Endothelial cell of umbilical vein (primary cell): ENCODE measurements at regions not wholly inside any gene's neighbourhood (a gene's known extent, or its start where the extent isn't known, plus 50 kb on each side); places are given as distances from the start of the nearest gene placed in this dataset.

Experiments used
- EZH2 ChIP-seq: IDR thresholded peaks from 2 replicates; pipeline ENCODE4 v1.6.1; 2012; ENCODE audit warnings: borderline replicate concordance, low read depth, mild to moderate bottlenecking, moderate library complexity, low read length, inconsistent platforms; ENCODE audit not compliant: severe bottlenecking
- FOS ChIP-seq: IDR thresholded peaks from 2 replicates; pipeline ENCODE4 v1.6.1; 2011; ENCODE audit warnings: mild to moderate bottlenecking, low read length, moderate library complexity, borderline replicate concordance; ENCODE audit not compliant: insufficient read depth
- GATA2 ChIP-seq: IDR thresholded peaks from 2 replicates; pipeline ENCODE4 v1.7.0; 2011; ENCODE audit warnings: low read depth, mild to moderate bottlenecking, moderate library complexity, mixed read lengths, low read length; ENCODE audit not compliant: insufficient read length, insufficient read depth
- JUN ChIP-seq: IDR thresholded peaks from 2 replicates; pipeline ENCODE4 v1.6.1; 2011; ENCODE audit warnings: borderline replicate concordance, low read depth; ENCODE audit not compliant: insufficient read length, insufficient read depth
- POLR2A ChIP-seq: IDR thresholded peaks from 2 replicates; pipeline ENCODE4 v1.6.1; 2012; ENCODE audit warnings: low read depth, mild to moderate bottlenecking, control low read depth, low read length
- POLR2AphosphoS5 ChIP-seq: IDR thresholded peaks from 2 replicates; pipeline ENCODE4 v1.6.1; 2012; ENCODE audit warnings: low read depth, mild to moderate bottlenecking, control low read depth, low read length, moderate library complexity; ENCODE audit not compliant: insufficient read depth
- TF ChIP-seq, protein P1 (sequence below), 2 donors: IDR thresholded peaks; 1 replicate in 1 of 2; 2 replicates in 1 of 2; pipeline ENCODE4 v1.5.1; 2011; ENCODE audit warnings: low read length in 2 of 2, mild to moderate bottlenecking in 2 of 2, moderate library complexity in 2 of 2, control low read depth in 1 of 2, inconsistent platforms in 1 of 2, low read depth in 1 of 2; ENCODE audit not compliant: insufficient read depth in 1 of 2; ENCODE audit errors: extremely low read depth in 1 of 2
- TF ChIP-seq, protein P2 (sequence below): IDR thresholded peaks from 2 replicates; pipeline ENCODE4 v1.6.1; 2011; ENCODE audit not compliant: insufficient read depth, insufficient read length

DNA sequence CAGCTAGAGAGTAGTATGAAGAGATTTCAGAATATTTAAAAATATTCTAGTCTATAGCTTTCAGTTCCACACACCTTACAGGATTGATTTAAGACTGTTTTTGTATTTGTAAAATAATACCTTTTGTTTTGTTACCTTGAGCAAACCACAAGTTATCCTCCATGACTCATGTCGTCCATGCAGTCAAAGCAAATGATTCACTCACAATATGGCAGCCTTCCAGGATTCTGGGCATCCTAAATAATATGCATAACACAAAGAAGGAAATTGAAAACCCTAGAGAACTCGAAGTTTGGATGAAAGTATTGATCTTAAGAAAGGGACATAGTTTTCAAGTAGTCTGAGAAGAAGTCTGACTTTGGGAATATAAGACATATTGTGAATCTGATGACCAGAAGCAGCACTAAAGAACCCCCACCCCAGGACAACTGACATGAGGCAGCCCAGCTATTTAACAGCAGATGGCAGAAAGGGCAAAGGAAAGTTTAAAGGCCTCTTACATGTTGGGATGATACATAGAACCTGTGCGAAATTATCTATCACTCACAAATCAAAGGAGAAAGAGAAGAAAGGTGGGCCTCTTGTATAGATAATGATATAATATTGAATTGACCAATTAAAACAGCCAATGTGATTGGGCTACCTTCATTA is 857.9 kb downstream of the BRINP3 start:
- TF ChIP-seq, protein P1, sequence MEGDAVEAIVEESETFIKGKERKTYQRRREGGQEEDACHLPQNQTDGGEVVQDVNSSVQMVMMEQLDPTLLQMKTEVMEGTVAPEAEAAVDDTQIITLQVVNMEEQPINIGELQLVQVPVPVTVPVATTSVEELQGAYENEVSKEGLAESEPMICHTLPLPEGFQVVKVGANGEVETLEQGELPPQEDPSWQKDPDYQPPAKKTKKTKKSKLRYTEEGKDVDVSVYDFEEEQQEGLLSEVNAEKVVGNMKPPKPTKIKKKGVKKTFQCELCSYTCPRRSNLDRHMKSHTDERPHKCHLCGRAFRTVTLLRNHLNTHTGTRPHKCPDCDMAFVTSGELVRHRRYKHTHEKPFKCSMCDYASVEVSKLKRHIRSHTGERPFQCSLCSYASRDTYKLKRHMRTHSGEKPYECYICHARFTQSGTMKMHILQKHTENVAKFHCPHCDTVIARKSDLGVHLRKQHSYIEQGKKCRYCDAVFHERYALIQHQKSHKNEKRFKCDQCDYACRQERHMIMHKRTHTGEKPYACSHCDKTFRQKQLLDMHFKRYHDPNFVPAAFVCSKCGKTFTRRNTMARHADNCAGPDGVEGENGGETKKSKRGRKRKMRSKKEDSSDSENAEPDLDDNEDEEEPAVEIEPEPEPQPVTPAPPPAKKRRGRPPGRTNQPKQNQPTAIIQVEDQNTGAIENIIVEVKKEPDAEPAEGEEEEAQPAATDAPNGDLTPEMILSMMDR (IDR thresholded peaks at IDR 0.05; ENCODE audit: extremely low read depth in 1 of 2, insufficient read depth in 1 of 2, low read depth in 1 of 2, low read length in 2 of 2) = no peak
- peak; percentile 78 for TF ChIP-seq JUN
- TF ChIP-seq, protein P2, sequence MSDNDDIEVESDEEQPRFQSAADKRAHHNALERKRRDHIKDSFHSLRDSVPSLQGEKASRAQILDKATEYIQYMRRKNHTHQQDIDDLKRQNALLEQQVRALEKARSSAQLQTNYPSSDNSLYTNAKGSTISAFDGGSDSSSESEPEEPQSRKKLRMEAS = no peak
- TF ChIP-seq EZH2 = no peak
- no peak for TF ChIP-seq POLR2AphosphoS5
- no peak for TF ChIP-seq GATA2
- TF ChIP-seq POLR2A = no peak
- TF ChIP-seq FOS = peak; percentile 95
